ENCODE measurements at regions not wholly inside any gene's neighbourhood (a gene's known extent, or its start where the extent isn't known, plus 50 kb on each side); places are given as distances from the start of the nearest gene placed in this dataset.

DNA sequence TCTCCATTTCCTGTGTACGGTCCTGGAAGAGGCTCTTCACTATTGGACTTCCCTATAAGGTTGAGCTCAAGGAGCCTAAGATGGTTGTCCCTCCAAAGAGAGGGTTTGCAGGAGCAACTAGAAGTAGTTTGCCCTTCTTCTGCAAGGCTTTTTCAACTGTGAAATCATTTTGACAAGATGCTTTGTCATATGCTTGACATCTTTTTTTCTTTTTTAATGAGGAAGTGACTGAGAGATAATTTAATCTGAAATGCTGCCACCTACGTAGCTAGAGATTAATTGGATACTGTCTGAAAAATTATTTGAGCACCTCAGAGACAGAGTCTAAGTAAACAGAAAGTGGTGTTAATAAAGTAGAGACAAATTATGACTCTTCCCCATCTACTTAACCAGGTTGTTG lies 97.0 kb downstream of the CHRM3 start:
- DNase-seq (ENCODE audit: extremely low read depth in 1 of 4, low spot score in 3 of 4) (no peak), FAIRE-seq (no peak), ATAC-seq (no peak)
- Histone ChIP-seq H3K36me3 (ENCODE audit: control insufficient read depth, insufficient read depth, low read length) (no peaks in the 10 kb centered on the region), H3K79me2 (ENCODE audit: control insufficient read depth, insufficient read depth, low read length) (no peaks in the 10 kb centered on the region), H3K4me1 (replicated peaks in 1 of 2; ENCODE audit: control insufficient read depth in 2 of 2, insufficient read depth in 2 of 2, low read length in 2 of 2) (no peaks in the 10 kb centered on the region), H2AFZ (ENCODE audit: low read depth, low read length) (no peak overlapping the region), H3K9ac (ENCODE audit: insufficient read depth in 1 of 2, low read depth in 2 of 2, low read length in 2 of 2) (no peak overlapping the region), H3K4me2 (ENCODE audit: insufficient read depth, low read length) (no peak overlapping the region), H3K9me3 (replicated peaks; ENCODE audit: control insufficient read depth, insufficient read depth, low read depth, low read length) (peaks cover 3% of the 10 kb centered on the region), H4K20me1 (replicated peaks; ENCODE audit: control insufficient read depth, insufficient read depth, low read length) (no peaks in the 10 kb centered on the region), H3K27me3 (ENCODE audit: control insufficient read depth in 2 of 2, insufficient read depth in 2 of 2, low read length in 2 of 2) (no peaks in the 10 kb centered on the region), H3K9me1 (ENCODE audit: control insufficient read depth, insufficient read depth, low read length) (no peaks in the 10 kb centered on the region), H3K4me3 (no peak overlapping the region), H3K27ac (ENCODE audit: extremely low read depth, low read depth, low read length) (no peak overlapping the region)
- 3% methylated on average over 2 of the region's 2 CpGs for WGBS (ENCODE audit: insufficient coverage, low coverage, missing lambda C conversion rate)
- CTCF ChIA-PET (ENCODE audit: low intra/inter-chr PET ratio) = no interaction called here
- intact Hi-C loops (cut with micrococcal nuclease) (no loop called here), in situ Hi-C loops (cut with MboI) (no loop called here)
- no TSS peak for BruUV-seq (replicated peaks)
- POLR2A ChIA-PET = no interaction called here
- no peak for TF ChIP-seq SRSF3 (IDR thresholded peaks at IDR 0.05; ENCODE audit: insufficient read depth, low read length)
- no peak for TF ChIP-seq SMARCE1 (IDR thresholded peaks at IDR 0.05)
- no peak for TF ChIP-seq E2F4 (CRISPR knock-in tag; IDR thresholded peaks at IDR 0.05; ENCODE audit: low read depth)
- no peak for TF ChIP-seq GTF2E2 (tag; IDR thresholded peaks at IDR 0.05)
- TF ChIP-seq ZNF253 (CRISPR knock-in tag; conservative IDR thresholded peaks at IDR 0.05) = no peak
- TF ChIP-seq, protein P1, sequence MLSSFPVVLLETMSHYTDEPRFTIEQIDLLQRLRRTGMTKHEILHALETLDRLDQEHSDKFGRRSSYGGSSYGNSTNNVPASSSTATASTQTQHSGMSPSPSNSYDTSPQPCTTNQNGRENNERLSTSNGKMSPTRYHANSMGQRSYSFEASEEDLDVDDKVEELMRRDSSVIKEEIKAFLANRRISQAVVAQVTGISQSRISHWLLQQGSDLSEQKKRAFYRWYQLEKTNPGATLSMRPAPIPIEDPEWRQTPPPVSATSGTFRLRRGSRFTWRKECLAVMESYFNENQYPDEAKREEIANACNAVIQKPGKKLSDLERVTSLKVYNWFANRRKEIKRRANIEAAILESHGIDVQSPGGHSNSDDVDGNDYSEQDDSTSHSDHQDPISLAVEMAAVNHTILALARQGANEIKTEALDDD (IDR thresholded peaks at IDR 0.05) = no peak
- no peak for TF ChIP-seq HDAC6 (IDR thresholded peaks at IDR 0.05; ENCODE audit: low read depth, low read length)
- no peak for TF ChIP-seq FOXJ3 (CRISPR knock-in tag; IDR thresholded peaks at IDR 0.05)
- TF ChIP-seq, protein P2, sequence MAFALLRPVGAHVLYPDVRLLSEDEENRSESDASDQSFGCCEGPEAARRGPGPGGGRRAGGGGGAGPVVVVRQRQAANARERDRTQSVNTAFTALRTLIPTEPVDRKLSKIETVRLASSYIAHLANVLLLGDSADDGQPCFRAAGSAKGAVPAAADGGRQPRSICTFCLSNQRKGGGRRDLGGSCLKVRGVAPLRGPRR (CRISPR knock-in tag; IDR thresholded peaks at IDR 0.05) = no peak
- TF ChIP-seq RNF219 (CRISPR knock-in tag; IDR thresholded peaks at IDR 0.05) = no peak
- TF ChIP-seq JUN (IDR thresholded peaks at IDR 0.05; ENCODE audit: borderline replicate concordance, low read depth, low read length) = no peak
- no peak for TF ChIP-seq JUN (CRISPR knock-in tag; IDR thresholded peaks at IDR 0.05; ENCODE audit: borderline replicate concordance)

Measured in K562 (cell line).